ENCODE measurements at regions not wholly inside any gene's neighbourhood (a gene's known extent, or its start where the extent isn't known, plus 50 kb on each side); places are given as distances from the start of the nearest gene placed in this dataset.

- H3K27me3 Mint-ChIP-seq = no peaks in the 10 kb centered on the region
- no peaks in the 10 kb centered on the region for H3K36me3 ChIP-seq (ENCODE audit: insufficient read depth, low read length)
- no peak overlapping the region for H3K4me3 Mint-ChIP-seq
- no peaks in the 10 kb centered on the region for H3K9me3 ChIP-seq (ENCODE audit: control insufficient read depth in 1 of 2, low read length in 2 of 2)
- H3K36me3 Mint-ChIP-seq = no peaks in the 10 kb centered on the region
- H3K27ac ChIP-seq (ENCODE audit: low read depth, low read length) = no peak overlapping the region
- DNase-seq = no peak
- H3K4me1 Mint-ChIP-seq = no peaks in the 10 kb centered on the region
- no peaks in the 10 kb centered on the region for H3K4me1 ChIP-seq (ENCODE audit: insufficient read depth, low read length)
- ChIA-PET POLR2A (ENCODE audit: partially characterized antibody) (no interaction called here), CTCF (ENCODE audit: partially characterized antibody) (no interaction called here)
- intact Hi-C loops (cut with micrococcal nuclease) = no loop called here
- H3K9me3 Mint-ChIP-seq = peaks cover 0 to 2% (median 0%) of the 10 kb centered on the region in 8 donors
- H3K4me3 ChIP-seq (ENCODE audit: low read length in 2 of 2) = no peak overlapping the region
- H3K27ac Mint-ChIP-seq = no peak overlapping the region
- no peaks in the 10 kb centered on the region for H3K27me3 ChIP-seq (ENCODE audit: insufficient read depth, low read length)
These were observed 273.7 kb upstream of the KYNU start for GRCh38 chr2:142603759-142604158.

- Histone ChIP-seq H3K27me3 (ENCODE audit: insufficient read depth, low read length) (no peaks in the 10 kb centered on the region), H3K9me3 (ENCODE audit: control insufficient read depth in 1 of 2, low read length in 2 of 2) (no peaks in the 10 kb centered on the region), H3K4me1 (ENCODE audit: insufficient read depth, low read length) (no peaks in the 10 kb centered on the region), H3K27ac (ENCODE audit: low read depth, low read length) (no peak overlapping the region), H3K36me3 (ENCODE audit: insufficient read depth, low read length) (no peaks in the 10 kb centered on the region), H3K4me3 (ENCODE audit: low read length in 2 of 2) (no peak overlapping the region)
- no peak for DNase-seq
- H3K27me3 Mint-ChIP-seq = no peaks in the 10 kb centered on the region
- POLR2A ChIA-PET (ENCODE audit: partially characterized antibody) = no interaction called here
- intact Hi-C loops (cut with micrococcal nuclease) = no loop called here
- H3K4me1 Mint-ChIP-seq = no peaks in the 10 kb centered on the region
- H3K4me3 Mint-ChIP-seq = no peak overlapping the region
- CTCF ChIA-PET (ENCODE audit: partially characterized antibody) = no interaction called here
- no peaks in the 10 kb centered on the region for H3K36me3 Mint-ChIP-seq
- no peak overlapping the region for H3K27ac Mint-ChIP-seq
- H3K9me3 Mint-ChIP-seq = peaks cover 0 to 2% (median 0%) of the 10 kb centered on the region in 8 donors
These were observed 275.0 kb upstream of the KYNU start for GRCh38 chr2:142602418-142602989.

GRCh38 chr2:142601794-142602193 is 275.7 kb upstream of the KYNU start:
- intact Hi-C loops (cut with micrococcal nuclease) = no loop called here
- no peaks in the 10 kb centered on the region for H3K27me3 Mint-ChIP-seq
- POLR2A ChIA-PET (ENCODE audit: partially characterized antibody) = no interaction called here

GRCh38 chr2:142599504-142599903 is 278.0 kb upstream of the KYNU start:
- DNase-seq = no peak
- H3K4me1 Mint-ChIP-seq = no peaks in the 10 kb centered on the region
- H3K36me3 Mint-ChIP-seq = no peaks in the 10 kb centered on the region
- Histone ChIP-seq H3K9me3 (ENCODE audit: control insufficient read depth in 1 of 2, low read length in 2 of 2) (no peaks in the 10 kb centered on the region), H3K27me3 (ENCODE audit: insufficient read depth, low read length) (no peaks in the 10 kb centered on the region), H3K4me1 (ENCODE audit: insufficient read depth, low read length) (no peaks in the 10 kb centered on the region), H3K27ac (ENCODE audit: low read depth, low read length) (no peak overlapping the region), H3K36me3 (ENCODE audit: insufficient read depth, low read length) (no peaks in the 10 kb centered on the region), H3K4me3 (ENCODE audit: low read length in 2 of 2) (no peak overlapping the region)
- peaks cover 0 to 2% (median 0%) of the 10 kb centered on the region in 8 donors for H3K9me3 Mint-ChIP-seq
- H3K27ac Mint-ChIP-seq = no peak overlapping the region
- intact Hi-C loops (cut with micrococcal nuclease) = no loop called here
- ChIA-PET POLR2A (ENCODE audit: partially characterized antibody) (no interaction called here), CTCF (ENCODE audit: partially characterized antibody) (no interaction called here)
- H3K4me3 Mint-ChIP-seq = no peak overlapping the region
- H3K27me3 Mint-ChIP-seq = no peaks in the 10 kb centered on the region

More at GRCh38 chr2:142601794-142602193, 275.7 kb upstream of the KYNU start:
- H3K4me3 ChIP-seq (ENCODE audit: low read length in 2 of 2) = no peak overlapping the region
- H3K27ac ChIP-seq (ENCODE audit: low read depth, low read length) = no peak overlapping the region
- H3K4me1 ChIP-seq (ENCODE audit: insufficient read depth, low read length) = no peaks in the 10 kb centered on the region
- Mint-ChIP-seq H3K27ac (no peak overlapping the region), H3K4me1 (no peaks in the 10 kb centered on the region), H3K4me3 (no peak overlapping the region), H3K36me3 (no peaks in the 10 kb centered on the region), H3K9me3 (peaks cover 0 to 2% (median 0%) of the 10 kb centered on the region in 8 donors)
- CTCF ChIA-PET (ENCODE audit: partially characterized antibody) = no interaction called here
- DNase-seq = no peak
- no peaks in the 10 kb centered on the region for H3K9me3 ChIP-seq (ENCODE audit: control insufficient read depth in 1 of 2, low read length in 2 of 2)
- no peaks in the 10 kb centered on the region for H3K27me3 ChIP-seq (ENCODE audit: insufficient read depth, low read length)
- H3K36me3 ChIP-seq (ENCODE audit: insufficient read depth, low read length) = no peaks in the 10 kb centered on the region

- no peak for DNase-seq
- intact Hi-C loops (cut with micrococcal nuclease) = no loop called here
- Mint-ChIP-seq H3K4me3 (no peak overlapping the region), H3K9me3 (peaks cover 0 to 2% (median 0%) of the 10 kb centered on the region in 8 donors), H3K36me3 (no peaks in the 10 kb centered on the region), H3K27ac (no peak overlapping the region), H3K27me3 (no peaks in the 10 kb centered on the region), H3K4me1 (no peaks in the 10 kb centered on the region)
- Histone ChIP-seq H3K9me3 (ENCODE audit: control insufficient read depth in 1 of 2, low read length in 2 of 2) (no peaks in the 10 kb centered on the region), H3K4me3 (ENCODE audit: low read length in 2 of 2) (no peak overlapping the region), H3K4me1 (ENCODE audit: insufficient read depth, low read length) (no peaks in the 10 kb centered on the region), H3K27ac (ENCODE audit: low read depth, low read length) (no peak overlapping the region), H3K36me3 (ENCODE audit: insufficient read depth, low read length) (no peaks in the 10 kb centered on the region), H3K27me3 (ENCODE audit: insufficient read depth, low read length) (no peaks in the 10 kb centered on the region)
- CTCF ChIA-PET (ENCODE audit: partially characterized antibody) = no interaction called here
- POLR2A ChIA-PET (ENCODE audit: partially characterized antibody) = no interaction called here
These were observed 278.6 kb upstream of the KYNU start for GRCh38 chr2:142598846-142599245.

GRCh38 chr2:142596334-142597088 is 281.0 kb upstream of the KYNU start:
- no peaks in the 10 kb centered on the region for H3K9me3 ChIP-seq (ENCODE audit: control insufficient read depth in 1 of 2, low read length in 2 of 2)
- ChIA-PET POLR2A (ENCODE audit: partially characterized antibody) (no interaction called here), CTCF (ENCODE audit: partially characterized antibody) (no interaction called here)
- no peaks in the 10 kb centered on the region for H3K36me3 ChIP-seq (ENCODE audit: insufficient read depth, low read length)
- no peak for DNase-seq
- Mint-ChIP-seq H3K27ac (no peak overlapping the region), H3K4me1 (no peaks in the 10 kb centered on the region), H3K9me3 (peaks cover 0 to 2% (median 0%) of the 10 kb centered on the region in 8 donors), H3K27me3 (no peaks in the 10 kb centered on the region), H3K36me3 (no peaks in the 10 kb centered on the region), H3K4me3 (no peak overlapping the region)
- no peaks in the 10 kb centered on the region for H3K4me1 ChIP-seq (ENCODE audit: insufficient read depth, low read length)
- no peak overlapping the region for H3K27ac ChIP-seq (ENCODE audit: low read depth, low read length)
- no peak overlapping the region for H3K4me3 ChIP-seq (ENCODE audit: low read length in 2 of 2)
- intact Hi-C loops (cut with micrococcal nuclease) = no loop called here
- H3K27me3 ChIP-seq (ENCODE audit: insufficient read depth, low read length) = no peaks in the 10 kb centered on the region

- H3K36me3 Mint-ChIP-seq = no peaks in the 10 kb centered on the region
- ChIA-PET POLR2A (ENCODE audit: partially characterized antibody) (no interaction called here), CTCF (ENCODE audit: partially characterized antibody) (no interaction called here)
These were observed 282.5 kb upstream of the KYNU start for GRCh38 chr2:142594935-142595334.

More at GRCh38 chr2:142594935-142595334, 282.5 kb upstream of the KYNU start:
- peaks cover 0 to 3% (median 0%) of the 10 kb centered on the region in 8 donors for H3K9me3 Mint-ChIP-seq
- Histone ChIP-seq H3K4me1 (ENCODE audit: insufficient read depth, low read length) (no peaks in the 10 kb centered on the region), H3K9me3 (ENCODE audit: control insufficient read depth in 1 of 2, low read length in 2 of 2) (no peaks in the 10 kb centered on the region), H3K27ac (ENCODE audit: low read depth, low read length) (no peak overlapping the region), H3K4me3 (ENCODE audit: low read length in 2 of 2) (no peak overlapping the region), H3K36me3 (ENCODE audit: insufficient read depth, low read length) (no peaks in the 10 kb centered on the region), H3K27me3 (ENCODE audit: insufficient read depth, low read length) (no peaks in the 10 kb centered on the region)
- no peak overlapping the region for H3K4me3 Mint-ChIP-seq
- no peak for DNase-seq
- H3K27ac Mint-ChIP-seq = no peak overlapping the region
- H3K27me3 Mint-ChIP-seq = no peaks in the 10 kb centered on the region
- intact Hi-C loops (cut with micrococcal nuclease) = no loop called here
- H3K4me1 Mint-ChIP-seq = no peaks in the 10 kb centered on the region

Measured in CD4-positive, alpha-beta memory T cell (primary cell).